ENCODE measurements at regions not wholly inside any gene's neighbourhood (a gene's known extent, or its start where the extent isn't known, plus 50 kb on each side); places are given as distances from the start of the nearest gene placed in this dataset.

DNA sequence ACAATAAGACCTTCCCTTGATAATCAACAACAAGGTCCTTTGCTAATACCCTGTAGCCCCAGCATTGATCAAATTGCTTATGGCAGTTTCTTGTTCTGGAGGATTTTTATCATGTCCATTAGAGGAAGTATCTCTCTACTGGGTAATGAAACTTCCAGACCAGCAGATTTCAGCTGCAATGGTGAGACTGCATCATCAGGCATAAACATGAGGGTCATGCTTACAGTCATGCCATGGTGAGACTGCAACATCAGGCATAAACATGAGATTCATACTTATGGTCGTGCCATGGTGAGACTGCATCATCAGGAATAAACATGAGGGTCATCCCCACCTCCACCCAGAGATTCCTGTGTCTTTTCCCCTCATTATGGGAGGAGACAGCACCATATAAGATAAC is 129.0 kb upstream of the LIPC start:
- TF ChIP-seq, protein P1, sequence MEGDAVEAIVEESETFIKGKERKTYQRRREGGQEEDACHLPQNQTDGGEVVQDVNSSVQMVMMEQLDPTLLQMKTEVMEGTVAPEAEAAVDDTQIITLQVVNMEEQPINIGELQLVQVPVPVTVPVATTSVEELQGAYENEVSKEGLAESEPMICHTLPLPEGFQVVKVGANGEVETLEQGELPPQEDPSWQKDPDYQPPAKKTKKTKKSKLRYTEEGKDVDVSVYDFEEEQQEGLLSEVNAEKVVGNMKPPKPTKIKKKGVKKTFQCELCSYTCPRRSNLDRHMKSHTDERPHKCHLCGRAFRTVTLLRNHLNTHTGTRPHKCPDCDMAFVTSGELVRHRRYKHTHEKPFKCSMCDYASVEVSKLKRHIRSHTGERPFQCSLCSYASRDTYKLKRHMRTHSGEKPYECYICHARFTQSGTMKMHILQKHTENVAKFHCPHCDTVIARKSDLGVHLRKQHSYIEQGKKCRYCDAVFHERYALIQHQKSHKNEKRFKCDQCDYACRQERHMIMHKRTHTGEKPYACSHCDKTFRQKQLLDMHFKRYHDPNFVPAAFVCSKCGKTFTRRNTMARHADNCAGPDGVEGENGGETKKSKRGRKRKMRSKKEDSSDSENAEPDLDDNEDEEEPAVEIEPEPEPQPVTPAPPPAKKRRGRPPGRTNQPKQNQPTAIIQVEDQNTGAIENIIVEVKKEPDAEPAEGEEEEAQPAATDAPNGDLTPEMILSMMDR (IDR thresholded peaks at IDR 0.05) = no peak

DNA sequence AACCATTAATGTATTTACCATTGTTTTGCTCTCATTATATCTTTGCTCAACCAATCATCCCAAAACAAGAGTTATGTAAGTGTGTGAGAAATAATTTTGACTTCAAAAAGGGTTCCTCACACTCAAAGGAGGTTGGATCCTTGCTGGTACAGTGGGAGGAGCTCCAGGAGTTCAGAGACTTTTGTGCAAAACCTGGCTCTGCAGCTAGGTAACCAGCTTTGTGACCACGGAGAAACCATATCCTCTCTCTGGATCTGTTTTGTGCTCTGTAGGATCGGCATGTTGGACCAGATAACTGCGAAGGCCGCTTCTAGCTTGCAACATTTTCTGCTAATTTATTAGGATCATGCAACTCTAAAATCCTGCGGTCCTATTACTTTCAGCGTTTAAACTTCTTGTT is 128.6 kb upstream of the LIPC start:
- TF ChIP-seq, protein P1 (IDR thresholded peaks at IDR 0.05) = no peak
- Histone ChIP-seq H3K4me1 (peaks cover 0 to 5% of the 10 kb centered on the region in 2 donors), H3K4me3 (no peak overlapping the region), H3K27ac (no peak overlapping the region), H3K27me3 (no peaks in the 10 kb centered on the region), H3K36me3 (no peaks in the 10 kb centered on the region), H3K9me3 (no peaks in the 10 kb centered on the region)
- no peak for DNase-seq (ENCODE audit: low spot score)

More for the DNA sequence above, 129.0 kb upstream of the LIPC start:
- Histone ChIP-seq H3K9me3 (no peaks in the 10 kb centered on the region), H3K27me3 (no peaks in the 10 kb centered on the region), H3K4me1 (peaks cover 0 to 5% of the 10 kb centered on the region in 2 donors), H3K27ac (no peak overlapping the region), H3K4me3 (no peak overlapping the region), H3K36me3 (no peaks in the 10 kb centered on the region)
- DNase-seq (ENCODE audit: low spot score) = no peak

DNA sequence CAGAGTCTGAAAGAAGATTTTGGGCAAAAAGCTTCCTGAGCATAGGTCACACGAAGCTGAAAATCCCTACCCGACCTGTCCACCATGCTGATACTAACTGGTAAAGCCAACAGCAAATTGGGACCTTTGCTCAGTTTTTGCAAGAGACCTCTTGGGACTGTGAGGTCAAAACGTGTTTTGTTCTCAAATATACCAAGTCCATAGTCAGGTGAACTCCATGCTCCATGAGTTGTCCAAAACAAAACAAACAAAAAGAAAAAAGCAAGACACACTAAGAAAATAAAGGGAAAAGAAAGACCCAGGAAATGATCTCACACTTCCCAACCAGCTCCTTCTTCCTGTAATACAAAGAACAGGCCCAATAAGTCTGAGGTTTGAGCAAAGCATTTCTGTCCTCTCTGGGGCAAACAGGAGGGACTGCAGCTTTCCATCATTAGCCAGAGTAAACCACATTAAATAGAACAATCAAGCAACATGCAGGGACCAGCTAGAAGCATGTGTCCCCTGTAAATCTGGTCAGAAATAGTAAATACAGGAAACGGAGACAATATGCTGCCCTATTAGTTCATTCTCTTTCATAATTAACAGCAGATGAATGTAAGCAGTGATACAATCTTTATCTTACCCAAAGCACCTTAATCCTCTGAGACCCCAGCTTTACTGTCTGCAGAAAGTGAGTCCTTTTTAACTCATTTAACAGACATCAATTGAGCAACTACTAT is 125.0 kb upstream of the LIPC start:
- Histone ChIP-seq H3K27me3 (no peaks in the 10 kb centered on the region), H3K36me3 (no peaks in the 10 kb centered on the region), H3K4me3 (no peak overlapping the region), H3K9me3 (no peaks in the 10 kb centered on the region), H3K27ac (no peak overlapping the region), H3K4me1 (peaks cover 0 to 12% of the 10 kb centered on the region in 2 donors)
- DNase-seq (ENCODE audit: low spot score) = no peak
- TF ChIP-seq, protein P1 (IDR thresholded peaks at IDR 0.05) = no peak

DNA sequence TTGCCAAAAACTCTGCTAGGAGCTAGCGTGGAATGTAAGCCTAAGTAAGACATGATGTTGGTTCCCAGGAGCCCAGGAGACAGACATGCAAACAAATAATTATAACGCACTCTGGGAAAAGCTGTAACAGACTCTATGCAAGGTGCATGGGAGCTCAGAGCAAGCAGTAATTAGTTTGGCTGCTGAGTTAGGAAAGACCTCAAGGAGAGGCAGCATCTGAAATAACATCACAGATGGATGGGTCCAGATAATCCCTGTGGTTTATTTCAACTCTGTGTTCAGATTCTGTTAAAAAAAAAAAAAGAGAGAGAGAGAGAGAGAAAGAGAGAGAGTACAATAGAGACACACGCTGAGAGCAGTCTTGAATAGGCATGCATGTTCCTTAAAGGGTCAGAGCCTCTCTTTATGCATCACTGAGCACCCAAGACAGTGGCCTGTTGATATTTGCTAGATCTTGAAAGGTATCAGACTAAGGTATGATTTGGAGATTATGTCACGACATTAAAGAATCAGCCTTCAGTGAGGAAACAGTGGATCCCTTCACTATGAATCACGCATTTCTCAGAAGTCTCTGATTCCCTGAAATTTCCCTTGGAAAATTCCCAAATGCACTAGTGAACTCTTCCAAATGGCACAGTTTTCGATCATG is 124.4 kb upstream of the LIPC start:
- Histone ChIP-seq H3K27me3 (no peaks in the 10 kb centered on the region), H3K36me3 (no peaks in the 10 kb centered on the region), H3K27ac (no peak overlapping the region), H3K4me1 (peaks cover 0 to 12% of the 10 kb centered on the region in 2 donors), H3K9me3 (no peaks in the 10 kb centered on the region), H3K4me3 (no peak overlapping the region)
- TF ChIP-seq, protein P1 (IDR thresholded peaks at IDR 0.05) = no peak
- DNase-seq (ENCODE audit: low spot score) = no peak

DNA sequence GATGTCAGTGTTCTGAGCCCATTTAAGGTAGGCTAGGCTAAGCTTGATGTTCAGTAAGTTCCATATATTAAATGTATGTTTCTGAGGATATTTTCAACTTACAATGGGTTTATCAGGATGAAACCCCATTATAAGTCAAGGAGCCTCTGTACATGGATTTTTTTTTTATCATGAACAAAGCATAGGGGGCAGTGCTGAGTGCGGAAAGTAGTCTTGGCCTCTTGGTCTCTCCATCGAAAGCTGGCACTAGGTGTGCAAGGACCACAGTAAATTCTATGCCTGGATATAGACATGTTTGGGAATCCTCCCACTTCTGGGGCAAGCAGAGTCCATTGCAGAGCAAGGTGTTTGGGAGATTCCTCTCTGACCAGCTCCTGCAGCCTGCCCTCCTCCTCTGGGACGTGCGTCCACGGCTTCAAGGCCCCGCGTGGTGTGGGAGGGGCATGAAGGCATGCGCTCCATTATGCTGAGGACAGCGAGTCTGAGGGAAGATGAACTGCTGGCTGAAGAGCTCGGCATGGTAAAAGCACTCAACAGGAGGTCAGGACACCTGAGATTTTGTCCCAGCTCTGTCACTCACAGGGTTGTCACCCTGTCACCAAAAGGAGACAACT is 122.9 kb upstream of the LIPC start:
- peaks cover 0 to 12% of the 10 kb centered on the region in 2 donors for H3K4me1 ChIP-seq
- TF ChIP-seq, protein P1 (IDR thresholded peaks at IDR 0.05) = no peak
- no peak overlapping the region for H3K4me3 ChIP-seq
- H3K9me3 ChIP-seq = no peaks in the 10 kb centered on the region
- H3K27ac ChIP-seq = no peak overlapping the region
- H3K27me3 ChIP-seq = no peaks in the 10 kb centered on the region
- H3K36me3 ChIP-seq = no peaks in the 10 kb centered on the region
- DNase-seq (ENCODE audit: low spot score) = no peak
